Activated T-cell treated with anti-CD3 and anti-CD28 coated beads for 4 hours (primary cell): ENCODE measurements at regions not wholly inside any gene's neighbourhood (a gene's known extent, or its start where the extent isn't known, plus 50 kb on each side); places are given as distances from the start of the nearest gene placed in this dataset.

Experiments used
- DNase-seq: peaks from one replicate; pipeline ENCODE4 v3.0.0-alpha.2; 2020

- DNase-seq: no peak
Measured at GRCh38 chr13:30105381-30105780, 202.0 kb downstream of the KATNAL1 start.

GRCh38 chr13:30103161-30103840 lies 204.1 kb downstream of the KATNAL1 start:
- no peak for DNase-seq

- DNase-seq: no peak
Measured at GRCh38 chr13:30100226-30100625, 207.1 kb downstream of the KATNAL1 start.

- DNase-seq: no peak
Measured at GRCh38 chr13:30097701-30098100, 209.7 kb downstream of the KATNAL1 start.

- DNase-seq: no peak
Measured at GRCh38 chr13:30097089-30097488, 210.3 kb downstream of the KATNAL1 start.

GRCh38 chr13:30094015-30094414 lies 213.3 kb downstream of the KATNAL1 start:
- DNase-seq: no peak

GRCh38 chr13:30093236-30093635 lies 214.1 kb downstream of the KATNAL1 start:
- DNase-seq: no peak

GRCh38 chr13:30091691-30092090 lies 215.7 kb downstream of the KATNAL1 start:
- no peak for DNase-seq

GRCh38 chr13:30091035-30091434 lies 216.3 kb downstream of the KATNAL1 start:
- no peak for DNase-seq

- no peak for DNase-seq
Measured at GRCh38 chr13:30088312-30088855, 219.0 kb downstream of the KATNAL1 start.

GRCh38 chr13:30085087-30085486 lies 222.3 kb downstream of the KATNAL1 start:
- no peak for DNase-seq

GRCh38 chr13:30082391-30082790 lies 225.0 kb downstream of the KATNAL1 start:
- no peak for DNase-seq

- no peak for DNase-seq
Measured at GRCh38 chr13:30081331-30081730, 226.0 kb downstream of the KATNAL1 start.

GRCh38 chr13:30079501-30079900 lies 227.8 kb downstream of the KATNAL1 start:
- DNase-seq: no peak

GRCh38 chr13:30078059-30078458 lies 227.6 kb upstream of the UBL3 start:
- DNase-seq: no peak

GRCh38 chr13:30077240-30077735 lies 226.9 kb upstream of the UBL3 start:
- no peak for DNase-seq

GRCh38 chr13:30074955-30075614 lies 224.7 kb upstream of the UBL3 start:
- no peak for DNase-seq

- no peak for DNase-seq
Measured at GRCh38 chr13:30074431-30074830, 224.0 kb upstream of the UBL3 start.

GRCh38 chr13:30072818-30073186 lies 222.4 kb upstream of the UBL3 start:
- no peak for DNase-seq

GRCh38 chr13:30071969-30072817 lies 221.8 kb upstream of the UBL3 start:
- DNase-seq: no peak

GRCh38 chr13:30065181-30065580 lies 214.8 kb upstream of the UBL3 start:
- no peak for DNase-seq

GRCh38 chr13:30063892-30064291 lies 213.5 kb upstream of the UBL3 start:
- DNase-seq: no peak

GRCh38 chr13:30061217-30061616 lies 210.8 kb upstream of the UBL3 start:
- no peak for DNase-seq
